NCI-H526 treated with DMSO at 0.1 percent for 48 hours (cell line): ENCODE measurements at regions not wholly inside any gene's neighbourhood (a gene's known extent, or its start where the extent isn't known, plus 50 kb on each side); places are given as distances from the start of the nearest gene placed in this dataset.

ENCODE experiments used
- DNase-seq: peaks from one replicate; lab custom pipeline; 2025; lab: John Stamatoyannopoulos, UW

DNA sequence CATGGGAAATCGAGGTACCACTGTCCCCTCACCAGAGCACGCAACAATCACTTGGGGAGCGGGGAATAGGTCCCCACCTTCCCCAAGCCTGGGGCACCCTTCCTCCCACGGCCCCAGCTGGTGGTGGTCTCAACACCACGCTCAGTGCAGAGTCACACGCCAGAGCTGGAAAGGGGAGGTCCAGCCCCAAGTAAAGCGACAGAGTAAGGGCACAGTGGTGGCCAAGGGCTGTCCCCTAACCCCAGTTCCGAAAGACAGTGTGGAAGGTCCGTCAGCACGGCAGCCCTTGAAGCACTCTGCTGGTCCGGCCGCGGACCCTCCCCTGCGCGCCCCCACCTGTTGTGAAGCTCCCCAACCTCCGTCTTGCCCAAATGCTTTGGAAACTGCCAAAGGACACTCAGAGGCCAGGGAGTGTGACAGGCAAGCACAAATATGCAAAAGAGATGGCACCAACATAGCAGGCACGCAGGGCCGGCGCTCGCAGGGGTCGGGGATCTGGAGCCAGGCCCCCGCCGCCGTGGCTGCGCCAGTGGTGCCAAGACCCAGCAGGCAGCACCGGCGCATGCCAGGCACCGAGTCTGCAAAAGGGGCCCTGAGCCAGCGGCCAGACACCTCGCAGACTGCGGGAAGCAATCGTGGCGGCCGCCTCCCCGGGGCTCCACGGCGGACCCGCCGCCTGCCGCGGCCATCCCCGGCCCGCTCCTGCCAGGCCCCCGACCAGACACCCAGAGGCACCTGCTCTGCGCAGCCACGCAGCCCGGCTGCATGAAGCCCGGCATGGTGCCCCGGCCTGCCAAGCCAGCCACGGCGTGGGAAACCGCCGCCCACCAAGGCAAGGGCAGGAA is 51.6 kb upstream of the SRRM3 start:
- DNase-seq, result no peak
